ENCODE measurements at regions not wholly inside any gene's neighbourhood (a gene's known extent, or its start where the extent isn't known, plus 50 kb on each side); places are given as distances from the start of the nearest gene placed in this dataset.

DNA sequence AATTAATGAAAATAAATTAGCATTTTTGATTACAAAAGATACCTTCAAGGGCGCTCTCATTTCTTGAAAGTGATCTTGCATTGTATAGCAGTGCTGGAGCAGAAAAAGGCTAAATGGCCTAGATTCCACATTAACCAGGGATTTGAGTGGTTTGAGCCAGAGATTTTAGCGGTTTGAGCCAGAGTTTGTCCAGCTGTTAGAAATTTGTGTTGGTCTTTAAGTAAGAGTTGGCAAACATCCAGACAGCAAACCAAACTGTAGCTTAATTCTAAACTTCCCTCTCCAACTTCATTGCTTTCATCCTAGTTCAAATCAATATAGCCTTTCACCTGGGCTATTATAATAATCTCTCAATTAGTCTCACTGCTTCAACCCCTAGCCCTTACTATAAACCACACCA, 351.7 kb downstream of the IGSF11 start:
- TF ChIP-seq TARDBP (IDR thresholded peaks at IDR 0.05) (no peak), LEF1 (IDR thresholded peaks at IDR 0.05; ENCODE audit: borderline replicate concordance) (no peak), FOXM1 (IDR thresholded peaks at IDR 0.05; ENCODE audit: borderline replicate concordance) (no peak), NFRKB (IDR thresholded peaks at IDR 0.05) (no peak), FOXK2 (IDR thresholded peaks at IDR 0.05) (no peak), ARNT (IDR thresholded peaks at IDR 0.05) (no peak), FOXA1 (IDR thresholded peaks at IDR 0.05) (no peak), BHLHE40 (IDR thresholded peaks at IDR 0.05; ENCODE audit: borderline replicate concordance) (no peak), SUZ12 (IDR thresholded peaks at IDR 0.05) (no peak), L3MBTL2 (conservative IDR thresholded peaks at IDR 0.05) (no peak)
- TF ChIP-seq, protein P1, sequence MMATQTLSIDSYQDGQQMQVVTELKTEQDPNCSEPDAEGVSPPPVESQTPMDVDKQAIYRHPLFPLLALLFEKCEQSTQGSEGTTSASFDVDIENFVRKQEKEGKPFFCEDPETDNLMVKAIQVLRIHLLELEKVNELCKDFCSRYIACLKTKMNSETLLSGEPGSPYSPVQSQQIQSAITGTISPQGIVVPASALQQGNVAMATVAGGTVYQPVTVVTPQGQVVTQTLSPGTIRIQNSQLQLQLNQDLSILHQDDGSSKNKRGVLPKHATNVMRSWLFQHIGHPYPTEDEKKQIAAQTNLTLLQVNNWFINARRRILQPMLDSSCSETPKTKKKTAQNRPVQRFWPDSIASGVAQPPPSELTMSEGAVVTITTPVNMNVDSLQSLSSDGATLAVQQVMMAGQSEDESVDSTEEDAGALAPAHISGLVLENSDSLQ (IDR thresholded peaks at IDR 0.05): no peak
- DNase-seq (ENCODE audit: extremely low spot score): no peak
- ChIA-PET POLR2A (no interaction called here), CTCF (no interaction called here)

DNA sequence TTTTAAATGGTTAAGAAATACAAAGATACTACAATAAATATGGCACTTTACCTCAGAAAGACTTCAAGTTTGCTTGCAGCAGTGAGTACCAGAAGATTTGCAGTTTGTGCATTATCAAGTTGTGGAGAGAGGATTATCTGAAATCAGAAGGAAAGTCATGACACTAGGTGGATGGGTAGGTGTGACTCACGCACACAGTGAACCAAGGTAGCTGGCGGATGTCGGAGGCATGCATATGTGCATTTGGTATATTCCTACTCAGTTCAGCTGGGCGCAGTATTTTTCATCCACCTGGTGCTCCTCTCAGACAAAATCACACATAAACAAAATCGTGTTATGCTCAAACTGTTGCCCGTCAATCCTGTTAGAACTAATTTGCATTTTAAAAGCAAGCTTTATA, 351.0 kb downstream of the IGSF11 start:
- POLR2A ChIA-PET: no interaction called here
- TF ChIP-seq ELF4 (IDR thresholded peaks at IDR 0.05) (no peak), L3MBTL2 (conservative IDR thresholded peaks at IDR 0.05) (no peak), FOXK2 (IDR thresholded peaks at IDR 0.05) (no peak), ARNT (IDR thresholded peaks at IDR 0.05) (no peak), SP1 (IDR thresholded peaks at IDR 0.05) (no peak), CTBP1 (IDR thresholded peaks at IDR 0.05; ENCODE audit: borderline replicate concordance) (no peak), FOXA1 (IDR thresholded peaks at IDR 0.05) (no peak), HDGF (IDR thresholded peaks at IDR 0.05; ENCODE audit: borderline replicate concordance) (no peak), ZNF384 (IDR thresholded peaks at IDR 0.05) (no peak), BHLHE40 (IDR thresholded peaks at IDR 0.05; ENCODE audit: borderline replicate concordance) (no peak), LEF1 (IDR thresholded peaks at IDR 0.05; ENCODE audit: borderline replicate concordance) (no peak), TARDBP (IDR thresholded peaks at IDR 0.05) (no peak), FOXM1 (IDR thresholded peaks at IDR 0.05; ENCODE audit: borderline replicate concordance) (no peak), NFRKB (IDR thresholded peaks at IDR 0.05) (no peak), SUZ12 (IDR thresholded peaks at IDR 0.05) (no peak)
- TF ChIP-seq, protein P1 (IDR thresholded peaks at IDR 0.05): no peak
- CTCF ChIA-PET: no interaction called here
- DNase-seq (ENCODE audit: extremely low spot score): no peak

- ChIA-PET POLR2A (no interaction called here), CTCF (no interaction called here)
- no peak for DNase-seq (ENCODE audit: extremely low spot score)
- no peak for TF ChIP-seq BHLHE40 (IDR thresholded peaks at IDR 0.05; ENCODE audit: borderline replicate concordance)
- no peak for TF ChIP-seq ARNT (IDR thresholded peaks at IDR 0.05)
- no peak for TF ChIP-seq FOXA1 (IDR thresholded peaks at IDR 0.05)
- TF ChIP-seq LEF1 (IDR thresholded peaks at IDR 0.05; ENCODE audit: borderline replicate concordance): no peak
- no peak for TF ChIP-seq FOXK2 (IDR thresholded peaks at IDR 0.05)
- TF ChIP-seq SUZ12 (IDR thresholded peaks at IDR 0.05): no peak
- TF ChIP-seq FOXM1 (IDR thresholded peaks at IDR 0.05; ENCODE audit: borderline replicate concordance): no peak
- no peak for TF ChIP-seq CTBP1 (IDR thresholded peaks at IDR 0.05; ENCODE audit: borderline replicate concordance)
Observed at GRCh38 chr3:118688396-118688884, 346.2 kb downstream of the IGSF11 start.

GRCh38 chr3:118692416-118692815, 342.2 kb downstream of the IGSF11 start:
- ChIA-PET POLR2A (no interaction called here), CTCF (no interaction called here)
- no peak for TF ChIP-seq FOXM1 (IDR thresholded peaks at IDR 0.05; ENCODE audit: borderline replicate concordance)
- TF ChIP-seq BHLHE40 (IDR thresholded peaks at IDR 0.05; ENCODE audit: borderline replicate concordance): no peak
- no peak for TF ChIP-seq ELF4 (IDR thresholded peaks at IDR 0.05)
- no peak for TF ChIP-seq TARDBP (IDR thresholded peaks at IDR 0.05)
- TF ChIP-seq, protein P1 (IDR thresholded peaks at IDR 0.05): no peak
- TF ChIP-seq NFRKB (IDR thresholded peaks at IDR 0.05): no peak
- TF ChIP-seq HDGF (IDR thresholded peaks at IDR 0.05; ENCODE audit: borderline replicate concordance): no peak
- TF ChIP-seq LEF1 (IDR thresholded peaks at IDR 0.05; ENCODE audit: borderline replicate concordance): no peak
- TF ChIP-seq ZNF384 (IDR thresholded peaks at IDR 0.05): no peak
- no peak for TF ChIP-seq FOXK2 (IDR thresholded peaks at IDR 0.05)
- no peak for TF ChIP-seq CTBP1 (IDR thresholded peaks at IDR 0.05; ENCODE audit: borderline replicate concordance)
- TF ChIP-seq SP1 (IDR thresholded peaks at IDR 0.05): no peak
- DNase-seq (ENCODE audit: extremely low spot score): no peak

DNA sequence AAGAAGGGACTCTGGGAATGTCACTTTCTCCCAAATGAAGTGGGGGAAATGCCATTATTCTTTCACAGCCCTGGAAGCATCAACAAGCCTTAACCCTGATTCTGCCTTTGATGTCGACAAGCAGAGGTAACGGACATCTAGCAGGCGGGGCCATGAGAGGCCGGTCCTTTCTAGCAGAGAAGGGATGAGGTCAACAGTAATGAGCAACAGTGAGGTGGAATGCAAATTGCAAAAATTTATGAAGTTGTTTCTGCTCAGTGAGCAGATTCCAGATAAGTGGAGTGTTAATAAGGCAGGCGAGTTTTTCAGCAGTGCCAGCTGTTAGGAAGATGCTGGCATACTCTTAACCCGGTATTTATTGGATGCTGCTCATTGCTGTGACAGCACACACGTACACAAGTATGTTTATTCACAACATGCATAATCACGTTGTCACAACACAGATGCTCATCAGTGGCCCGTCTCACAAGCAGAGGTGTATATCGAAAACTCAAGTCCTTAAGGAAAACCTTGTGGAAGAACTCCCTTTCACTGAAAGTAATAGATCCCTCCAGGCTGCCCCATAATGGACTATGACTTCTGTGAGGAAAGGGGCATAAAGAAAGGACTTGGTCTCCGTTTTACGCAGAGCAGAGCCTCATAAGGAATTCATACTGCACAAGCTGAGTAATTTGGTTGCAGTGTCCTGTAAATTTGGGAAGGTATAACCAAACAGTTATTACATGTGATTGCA, 329.0 kb downstream of the IGSF11 start:
- DNase-seq (ENCODE audit: extremely low spot score): no peak
- ChIA-PET POLR2A (no interaction called here), CTCF (no interaction called here)
- no peak for TF ChIP-seq TARDBP (IDR thresholded peaks at IDR 0.05)
- no peak for TF ChIP-seq L3MBTL2 (conservative IDR thresholded peaks at IDR 0.05)
- no peak for TF ChIP-seq FOXA1 (IDR thresholded peaks at IDR 0.05)
- TF ChIP-seq, protein P1 (IDR thresholded peaks at IDR 0.05): no peak

- no peak for TF ChIP-seq SP1 (IDR thresholded peaks at IDR 0.05)
- TF ChIP-seq LEF1 (IDR thresholded peaks at IDR 0.05; ENCODE audit: borderline replicate concordance): no peak
- TF ChIP-seq ZNF384 (IDR thresholded peaks at IDR 0.05): no peak
- TF ChIP-seq, protein P1 (IDR thresholded peaks at IDR 0.05): no peak
- no peak for TF ChIP-seq FOXA1 (IDR thresholded peaks at IDR 0.05)
- TF ChIP-seq NFRKB (IDR thresholded peaks at IDR 0.05): no peak
- no peak for TF ChIP-seq ARNT (IDR thresholded peaks at IDR 0.05)
- TF ChIP-seq FOXK2 (IDR thresholded peaks at IDR 0.05): no peak
- TF ChIP-seq SUZ12 (IDR thresholded peaks at IDR 0.05): no peak
- TF ChIP-seq BHLHE40 (IDR thresholded peaks at IDR 0.05; ENCODE audit: borderline replicate concordance): no peak
- TF ChIP-seq HDGF (IDR thresholded peaks at IDR 0.05; ENCODE audit: borderline replicate concordance): no peak
- TF ChIP-seq L3MBTL2 (conservative IDR thresholded peaks at IDR 0.05): no peak
- no peak for TF ChIP-seq CTBP1 (IDR thresholded peaks at IDR 0.05; ENCODE audit: borderline replicate concordance)
- TF ChIP-seq FOXM1 (IDR thresholded peaks at IDR 0.05; ENCODE audit: borderline replicate concordance): no peak
- TF ChIP-seq ELF4 (IDR thresholded peaks at IDR 0.05): no peak
- TF ChIP-seq TARDBP (IDR thresholded peaks at IDR 0.05): no peak
- POLR2A ChIA-PET: no interaction called here
- CTCF ChIA-PET: no interaction called here
- no peak for DNase-seq (ENCODE audit: extremely low spot score)
Observed at GRCh38 chr3:118707991-118708390, 326.7 kb downstream of the IGSF11 start.
